ENCODE measurements at regions not wholly inside any gene's neighbourhood (a gene's known extent, or its start where the extent isn't known, plus 50 kb on each side); places are given as distances from the start of the nearest gene placed in this dataset.

DNA sequence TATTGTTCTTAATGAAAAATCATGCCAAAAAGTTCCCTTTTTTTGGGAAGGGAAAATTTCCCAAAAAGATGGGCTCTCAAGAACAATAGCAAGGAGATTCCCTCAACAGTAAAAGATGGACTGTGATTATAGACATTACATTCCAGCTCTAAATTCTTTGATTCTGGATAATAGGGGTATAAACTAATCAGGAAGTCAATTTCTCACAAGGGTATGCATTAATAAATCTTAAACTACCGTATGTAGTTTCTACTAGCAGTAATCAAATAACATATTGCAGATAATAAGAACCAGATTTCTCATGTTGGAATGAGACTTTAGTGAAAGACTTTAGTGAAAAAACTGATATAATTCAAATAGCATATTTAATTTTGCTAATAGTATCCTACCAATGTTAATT, 144.8 kb upstream of the PTPRG start:
- TF ChIP-seq GATA2 (CRISPR knock-in tag; IDR thresholded peaks at IDR 0.05) (no peak), FOXJ3 (CRISPR knock-in tag; IDR thresholded peaks at IDR 0.05) (no peak)
- TF ChIP-seq, protein P1, sequence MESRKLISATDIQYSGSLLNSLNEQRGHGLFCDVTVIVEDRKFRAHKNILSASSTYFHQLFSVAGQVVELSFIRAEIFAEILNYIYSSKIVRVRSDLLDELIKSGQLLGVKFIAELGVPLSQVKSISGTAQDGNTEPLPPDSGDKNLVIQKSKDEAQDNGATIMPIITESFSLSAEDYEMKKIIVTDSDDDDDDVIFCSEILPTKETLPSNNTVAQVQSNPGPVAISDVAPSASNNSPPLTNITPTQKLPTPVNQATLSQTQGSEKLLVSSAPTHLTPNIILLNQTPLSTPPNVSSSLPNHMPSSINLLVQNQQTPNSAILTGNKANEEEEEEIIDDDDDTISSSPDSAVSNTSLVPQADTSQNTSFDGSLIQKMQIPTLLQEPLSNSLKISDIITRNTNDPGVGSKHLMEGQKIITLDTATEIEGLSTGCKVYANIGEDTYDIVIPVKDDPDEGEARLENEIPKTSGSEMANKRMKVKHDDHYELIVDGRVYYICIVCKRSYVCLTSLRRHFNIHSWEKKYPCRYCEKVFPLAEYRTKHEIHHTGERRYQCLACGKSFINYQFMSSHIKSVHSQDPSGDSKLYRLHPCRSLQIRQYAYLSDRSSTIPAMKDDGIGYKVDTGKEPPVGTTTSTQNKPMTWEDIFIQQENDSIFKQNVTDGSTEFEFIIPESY (IDR thresholded peaks at IDR 0.05; ENCODE audit: borderline replicate concordance, low read depth): no peak
- no peak overlapping the region for H3K4me3 ChIP-seq (ENCODE audit: low read depth in 2 of 2, low read length in 1 of 2)
- ChIA-PET POLR2A (no interaction called here), CTCF (no interaction called here)
- no peak overlapping the region for H3K4me2 ChIP-seq
- WGBS (ENCODE audit: low lambda C conversion rate): 0% methylated on average over 1 of the region's 1 CpG
- H2AFZ ChIP-seq (ENCODE audit: low read depth): no peak overlapping the region
- no peaks in the 10 kb centered on the region for H4K20me1 ChIP-seq (ENCODE audit: insufficient read depth)
- no peaks in the 10 kb centered on the region for H3K9me2 ChIP-seq
- H3K27ac ChIP-seq (ENCODE audit: low read depth in 2 of 2, low read length in 1 of 2): no peak overlapping the region
- peaks cover 0 to 2% of the 10 kb centered on the region in 2 experiments; a peak in 2 of 4 replicates for H3K4me1 ChIP-seq (ENCODE audit: control insufficient read depth in 1 of 2, insufficient read depth in 2 of 2, low read depth in 1 of 2, low read length in 1 of 2)
- no peak overlapping the region for H3K9ac ChIP-seq
- no peaks in the 10 kb centered on the region for H3K79me2 ChIP-seq (ENCODE audit: insufficient read depth)
- H3K27me3 ChIP-seq (ENCODE audit: insufficient read depth): no peaks in the 10 kb centered on the region
- H3K36me3 ChIP-seq (replicated peaks in 1 of 2; ENCODE audit: control insufficient read depth in 1 of 2, insufficient read depth in 2 of 2, low read length in 1 of 2): no peaks in the 10 kb centered on the region
- no peak for DNase-seq
- no peaks in the 10 kb centered on the region for H3F3A ChIP-seq (replicated peaks; ENCODE audit: insufficient read depth)
- H3K9me3 ChIP-seq: no peaks in the 10 kb centered on the region

- Histone ChIP-seq H3K4me3 (ENCODE audit: low read depth in 2 of 2, low read length in 1 of 2) (no peak overlapping the region), H3F3A (replicated peaks; ENCODE audit: insufficient read depth) (no peaks in the 10 kb centered on the region), H2AFZ (ENCODE audit: low read depth) (no peak overlapping the region), H3K36me3 (replicated peaks in 1 of 2; ENCODE audit: control insufficient read depth in 1 of 2, insufficient read depth in 2 of 2, low read length in 1 of 2) (no peaks in the 10 kb centered on the region), H4K20me1 (ENCODE audit: insufficient read depth) (no peaks in the 10 kb centered on the region), H3K9ac (no peak overlapping the region), H3K9me3 (no peaks in the 10 kb centered on the region), H3K4me2 (no peak overlapping the region), H3K4me1 (ENCODE audit: control insufficient read depth in 1 of 2, insufficient read depth in 2 of 2, low read depth in 1 of 2, low read length in 1 of 2) (peaks cover 0 to 2% of the 10 kb centered on the region in 2 experiments; a peak in 2 of 4 replicates), H3K79me2 (ENCODE audit: insufficient read depth) (no peaks in the 10 kb centered on the region), H3K27ac (ENCODE audit: low read depth in 2 of 2, low read length in 1 of 2) (no peak overlapping the region), H3K27me3 (ENCODE audit: insufficient read depth) (no peaks in the 10 kb centered on the region), H3K9me2 (no peaks in the 10 kb centered on the region)
- ChIA-PET CTCF (no interaction called here), POLR2A (no interaction called here)
- no peak for TF ChIP-seq FOSL2 (IDR thresholded peaks at IDR 0.05; ENCODE audit: borderline replicate concordance, low read depth)
- no peak for TF ChIP-seq MXI1 (IDR thresholded peaks at IDR 0.05; ENCODE audit: low read depth, low read length)
- no peak for TF ChIP-seq NRF1 (IDR thresholded peaks at IDR 0.05; ENCODE audit: low read depth, low read length)
- no peak for TF ChIP-seq CHD2 (IDR thresholded peaks at IDR 0.05; ENCODE audit: low read length, partially characterized antibody)
- no peak for DNase-seq
- WGBS (ENCODE audit: low lambda C conversion rate): 35% methylated on average over 2 of the region's 2 CpGs
Measured at GRCh38 chr3:61417352-61417751, 144.0 kb upstream of the PTPRG start.

DNA sequence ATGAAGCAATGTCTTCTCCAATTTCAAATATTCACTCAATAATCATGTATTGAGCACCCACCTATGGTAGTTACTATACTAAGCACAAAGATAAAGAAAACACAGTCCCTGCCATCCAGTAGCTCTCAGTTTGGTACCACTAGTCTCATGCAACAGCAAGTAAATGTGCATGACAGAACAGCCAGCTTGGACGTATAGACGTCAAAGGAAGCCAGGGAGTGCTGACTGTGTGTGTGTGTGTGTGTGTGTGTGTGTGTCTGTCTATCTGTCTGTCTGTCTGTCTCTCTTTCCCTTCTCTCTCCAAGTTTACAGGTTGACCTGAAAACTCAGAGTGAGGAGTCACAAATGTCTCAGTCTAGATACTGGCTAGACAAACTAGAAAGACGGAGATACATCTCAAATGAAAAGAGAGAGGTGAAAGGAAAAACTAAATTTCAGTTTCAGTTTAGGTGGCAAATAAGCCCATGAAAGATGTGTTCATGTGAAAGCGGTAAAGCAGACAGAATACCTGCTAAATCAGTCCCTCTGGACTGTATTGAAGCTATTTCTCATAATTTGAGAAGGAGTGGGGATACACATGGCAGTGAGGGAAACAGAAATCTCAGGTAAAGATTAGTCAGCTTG, 141.1 kb upstream of the PTPRG start:
- Histone ChIP-seq H3K36me3 (replicated peaks in 1 of 2; ENCODE audit: control insufficient read depth in 1 of 2, insufficient read depth in 2 of 2, low read length in 1 of 2) (no peaks in the 10 kb centered on the region), H3K9ac (no peak overlapping the region), H2AFZ (ENCODE audit: low read depth) (no peak overlapping the region), H3K4me1 (ENCODE audit: control insufficient read depth in 1 of 2, insufficient read depth in 2 of 2, low read depth in 1 of 2, low read length in 1 of 2) (peaks cover 0 to 2% of the 10 kb centered on the region in 2 experiments; a peak in 2 of 4 replicates), H3K27ac (ENCODE audit: low read depth in 2 of 2, low read length in 1 of 2) (no peak overlapping the region), H3K9me3 (no peaks in the 10 kb centered on the region), H3K9me2 (no peaks in the 10 kb centered on the region), H4K20me1 (ENCODE audit: insufficient read depth) (no peaks in the 10 kb centered on the region), H3K79me2 (ENCODE audit: insufficient read depth) (no peaks in the 10 kb centered on the region), H3F3A (replicated peaks; ENCODE audit: insufficient read depth) (no peaks in the 10 kb centered on the region), H3K4me2 (no peak overlapping the region), H3K4me3 (ENCODE audit: low read depth in 2 of 2, low read length in 1 of 2) (no peak overlapping the region), H3K27me3 (ENCODE audit: insufficient read depth) (no peaks in the 10 kb centered on the region)
- DNase-seq: no peak
- CTCF ChIA-PET: no interaction called here
- WGBS (ENCODE audit: low lambda C conversion rate): 70% methylated on average over 4 of the region's 4 CpGs
- POLR2A ChIA-PET: no interaction called here
- no peak for TF ChIP-seq PBX3 (IDR thresholded peaks at IDR 0.05)
- no peak for TF ChIP-seq USF1 (IDR thresholded peaks at IDR 0.05; ENCODE audit: borderline replicate concordance, low read depth)
- no peak for TF ChIP-seq USF2 (IDR thresholded peaks at IDR 0.05; ENCODE audit: borderline replicate concordance, low read depth, low read length)
- no peak for TF ChIP-seq MXI1 (IDR thresholded peaks at IDR 0.05; ENCODE audit: low read depth, low read length)
- TF ChIP-seq TCF12 (IDR thresholded peaks at IDR 0.05): no peak
- no peak for TF ChIP-seq GABPA (IDR thresholded peaks at IDR 0.05; ENCODE audit: low read depth)
- TF ChIP-seq, protein P2, sequence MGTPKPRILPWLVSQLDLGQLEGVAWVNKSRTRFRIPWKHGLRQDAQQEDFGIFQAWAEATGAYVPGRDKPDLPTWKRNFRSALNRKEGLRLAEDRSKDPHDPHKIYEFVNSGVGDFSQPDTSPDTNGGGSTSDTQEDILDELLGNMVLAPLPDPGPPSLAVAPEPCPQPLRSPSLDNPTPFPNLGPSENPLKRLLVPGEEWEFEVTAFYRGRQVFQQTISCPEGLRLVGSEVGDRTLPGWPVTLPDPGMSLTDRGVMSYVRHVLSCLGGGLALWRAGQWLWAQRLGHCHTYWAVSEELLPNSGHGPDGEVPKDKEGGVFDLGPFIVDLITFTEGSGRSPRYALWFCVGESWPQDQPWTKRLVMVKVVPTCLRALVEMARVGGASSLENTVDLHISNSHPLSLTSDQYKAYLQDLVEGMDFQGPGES (IDR thresholded peaks at IDR 0.05; ENCODE audit: low read depth, low read length): no peak
- no peak for TF ChIP-seq NFIC (IDR thresholded peaks at IDR 0.05; ENCODE audit: borderline replicate concordance)
- no peak for TF ChIP-seq JUND (IDR thresholded peaks at IDR 0.05)
- TF ChIP-seq, protein P3, sequence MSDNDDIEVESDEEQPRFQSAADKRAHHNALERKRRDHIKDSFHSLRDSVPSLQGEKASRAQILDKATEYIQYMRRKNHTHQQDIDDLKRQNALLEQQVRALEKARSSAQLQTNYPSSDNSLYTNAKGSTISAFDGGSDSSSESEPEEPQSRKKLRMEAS (IDR thresholded peaks at IDR 0.05; ENCODE audit: low read depth): no peak
- TF ChIP-seq RAD21 (IDR thresholded peaks at IDR 0.05; ENCODE audit: low read length): no peak
